ENCODE measurements at regions not wholly inside any gene's neighbourhood (a gene's known extent, or its start where the extent isn't known, plus 50 kb on each side); places are given as distances from the start of the nearest gene placed in this dataset.
"Not testable (repeated sequence)": the region's sequence is repeated elsewhere in the genome, so short reads cannot be mapped to it uniquely, and the experiment has no call there.

DNA sequence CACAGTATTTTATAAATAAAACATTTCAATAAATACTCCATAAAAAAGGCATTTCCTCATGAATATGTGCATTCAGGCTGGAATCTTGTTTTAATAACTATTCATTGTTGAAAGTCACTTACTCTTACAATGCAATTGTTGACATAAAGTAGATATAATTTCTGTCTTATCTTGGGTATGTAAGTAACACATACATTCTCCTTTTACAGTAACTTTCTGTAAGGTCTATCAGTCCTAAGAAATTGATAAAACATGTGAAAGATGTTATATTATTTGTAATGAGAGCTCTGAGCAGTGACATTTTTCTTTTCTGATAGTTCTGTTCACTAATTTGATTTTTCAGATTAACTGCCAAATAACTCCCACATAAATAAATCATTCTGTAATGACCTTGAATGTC, 1249.2 kb downstream of the STIM2 start:
- no peaks in the 10 kb centered on the region for H3K36me3 Mint-ChIP-seq (ENCODE audit: low read depth)
- CTCF ChIA-PET, result no interaction called here
- DNase-seq, result no peak
- H3K9me3 Mint-ChIP-seq, result peaks cover 5% of the 10 kb centered on the region
- H3K4me3 Mint-ChIP-seq, result no peak overlapping the region
- H3K27me3 Mint-ChIP-seq (ENCODE audit: low read depth), result no peaks in the 10 kb centered on the region
- intact Hi-C loops (cut with micrococcal nuclease), result no loop called here
- no peak overlapping the region for H3K27ac Mint-ChIP-seq
- H3K4me1 Mint-ChIP-seq (ENCODE audit: low read depth), result no peaks in the 10 kb centered on the region

DNA sequence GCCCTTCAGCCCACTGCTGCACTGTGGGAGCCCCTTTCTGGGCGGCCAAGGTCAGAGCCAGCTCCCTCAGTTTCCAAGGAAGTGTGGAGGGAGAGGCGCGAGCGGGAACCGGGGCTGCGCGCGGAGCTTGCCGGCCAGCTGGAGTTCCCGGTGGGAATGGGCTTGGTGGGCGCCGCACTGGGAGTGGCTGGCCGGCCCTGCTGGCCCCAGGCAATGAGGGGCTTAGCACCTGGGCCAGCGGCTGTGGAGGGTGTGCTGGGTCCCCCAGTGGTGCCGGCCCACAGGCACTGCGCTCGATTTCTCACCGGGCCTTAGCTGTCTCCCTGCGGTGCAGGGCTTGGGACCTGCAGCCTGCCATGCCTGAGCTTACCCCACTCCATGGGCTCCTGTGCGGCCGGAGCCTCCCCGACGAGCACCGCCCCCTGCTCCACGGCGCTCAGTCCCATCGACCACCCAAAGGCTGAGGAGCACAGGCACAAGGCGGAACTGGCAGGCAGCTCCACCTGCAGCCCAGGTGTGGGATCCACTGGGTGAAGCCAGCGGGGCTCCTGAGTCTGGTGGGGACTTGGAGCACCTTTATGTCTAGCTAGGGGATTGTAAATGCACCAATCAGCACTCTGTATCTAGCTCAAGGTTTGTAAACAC, 1252.2 kb downstream of the STIM2 start:
- DNase-seq; intact Hi-C loops (cut with micrococcal nuclease); CTCF ChIA-PET; H3K4me3 Mint-ChIP-seq; H3K4me1 Mint-ChIP-seq (ENCODE audit: low read depth); H3K27me3 Mint-ChIP-seq (ENCODE audit: low read depth); H3K36me3 Mint-ChIP-seq (ENCODE audit: low read depth); H3K27ac Mint-ChIP-seq: not testable (repeated sequence)
- peaks cover 18% of the 10 kb centered on the region for H3K9me3 Mint-ChIP-seq

DNA sequence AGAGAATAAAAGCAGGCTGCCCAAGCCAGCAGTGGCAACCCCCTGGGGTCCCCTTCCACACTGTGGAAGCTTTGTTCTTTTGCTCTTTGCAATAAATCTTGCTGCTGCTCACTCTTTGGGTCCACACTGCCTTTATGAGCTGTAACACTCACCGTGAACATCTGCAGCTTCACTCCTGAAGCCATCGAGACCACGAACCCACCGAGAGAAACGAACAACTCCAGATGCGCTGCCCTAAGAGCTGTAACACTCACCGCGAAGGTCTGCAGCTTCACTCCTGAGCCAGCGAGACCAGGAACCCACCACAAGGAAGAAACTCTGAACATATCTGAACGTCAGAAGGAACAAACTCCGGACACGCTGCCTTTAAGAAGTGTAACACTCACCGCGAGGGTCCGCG, 1252.9 kb downstream of the STIM2 start:
- DNase-seq; CTCF ChIA-PET; intact Hi-C loops (cut with micrococcal nuclease); H3K27ac Mint-ChIP-seq; H3K27me3 Mint-ChIP-seq (ENCODE audit: low read depth); H3K4me1 Mint-ChIP-seq (ENCODE audit: low read depth); H3K4me3 Mint-ChIP-seq; H3K36me3 Mint-ChIP-seq (ENCODE audit: low read depth): not testable (repeated sequence)
- H3K9me3 Mint-ChIP-seq, result peaks cover 21% of the 10 kb centered on the region

DNA sequence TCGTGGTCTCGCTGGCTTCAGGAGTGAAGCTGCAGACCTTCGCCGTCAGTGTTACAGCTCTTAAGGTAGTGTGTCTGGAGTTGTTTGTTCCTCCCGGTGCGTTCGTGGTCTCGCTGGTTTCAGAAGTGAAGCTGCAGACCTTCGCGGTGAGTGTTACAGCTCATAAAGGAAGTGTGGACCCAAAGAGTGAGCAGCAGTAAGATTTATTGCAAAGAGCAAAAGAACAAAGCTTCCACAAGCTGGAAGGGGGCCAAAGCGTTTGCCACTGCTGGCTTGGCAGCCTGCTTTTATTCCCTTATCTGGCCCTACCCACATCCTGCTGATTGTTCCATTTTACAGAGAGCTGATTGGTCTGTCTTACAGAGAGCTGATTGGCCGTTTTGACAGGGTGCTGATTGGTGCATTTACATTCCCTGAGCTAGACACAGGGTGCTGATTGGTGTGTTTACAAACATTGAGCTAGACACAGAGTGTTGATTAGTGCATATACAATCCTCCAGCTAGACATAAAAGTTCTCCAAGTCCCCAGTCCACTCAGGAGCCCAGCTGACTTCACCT, 1256.0 kb downstream of the STIM2 start:
- H3K27ac Mint-ChIP-seq; H3K36me3 Mint-ChIP-seq (ENCODE audit: low read depth); intact Hi-C loops (cut with micrococcal nuclease); DNase-seq; CTCF ChIA-PET; H3K4me3 Mint-ChIP-seq; H3K4me1 Mint-ChIP-seq (ENCODE audit: low read depth); H3K27me3 Mint-ChIP-seq (ENCODE audit: low read depth): not testable (repeated sequence)
- peaks cover 21% of the 10 kb centered on the region for H3K9me3 Mint-ChIP-seq

DNA sequence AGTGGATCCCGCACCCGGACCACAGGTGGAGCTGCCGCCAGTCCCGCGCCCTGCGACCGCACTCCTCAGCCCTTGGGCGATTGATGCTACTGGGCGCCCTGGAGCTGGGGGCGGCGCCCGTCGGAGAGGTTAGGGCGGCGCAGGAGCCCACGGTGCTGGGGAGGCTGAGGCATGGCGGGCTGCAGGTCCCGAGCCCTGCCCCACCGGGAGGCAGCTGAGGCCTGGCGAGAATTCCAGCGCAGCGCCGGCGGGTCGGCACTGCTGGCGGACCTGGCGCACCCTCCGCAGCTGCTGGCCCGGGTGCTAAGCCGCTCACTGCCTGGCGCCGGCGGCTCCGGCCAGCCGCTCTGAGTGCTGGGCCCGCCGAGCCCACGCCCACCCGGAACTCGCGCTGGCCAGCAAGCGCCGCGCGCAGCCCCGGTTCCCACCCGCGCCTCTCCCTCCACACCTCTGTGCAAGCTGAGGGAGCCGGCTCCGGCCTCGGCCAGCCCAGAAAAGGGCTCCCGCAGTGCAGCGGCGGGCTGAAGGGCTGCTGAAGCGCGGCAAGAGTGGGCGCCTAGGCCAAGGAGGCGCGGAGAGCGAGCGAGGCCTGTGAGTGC, 1256.5 kb downstream of the STIM2 start:
- no peak overlapping the region for H3K4me3 Mint-ChIP-seq
- H3K9me3 Mint-ChIP-seq, result peaks cover 21% of the 10 kb centered on the region
- H3K36me3 Mint-ChIP-seq (ENCODE audit: low read depth), result peaks cover 2% of the 10 kb centered on the region
- no peak for DNase-seq
- H3K27me3 Mint-ChIP-seq (ENCODE audit: low read depth), result no peaks in the 10 kb centered on the region
- H3K4me1 Mint-ChIP-seq (ENCODE audit: low read depth), result no peaks in the 10 kb centered on the region
- intact Hi-C loops (cut with micrococcal nuclease), result no loop called here
- CTCF ChIA-PET, result no interaction called here
- no peak overlapping the region for H3K27ac Mint-ChIP-seq

DNA sequence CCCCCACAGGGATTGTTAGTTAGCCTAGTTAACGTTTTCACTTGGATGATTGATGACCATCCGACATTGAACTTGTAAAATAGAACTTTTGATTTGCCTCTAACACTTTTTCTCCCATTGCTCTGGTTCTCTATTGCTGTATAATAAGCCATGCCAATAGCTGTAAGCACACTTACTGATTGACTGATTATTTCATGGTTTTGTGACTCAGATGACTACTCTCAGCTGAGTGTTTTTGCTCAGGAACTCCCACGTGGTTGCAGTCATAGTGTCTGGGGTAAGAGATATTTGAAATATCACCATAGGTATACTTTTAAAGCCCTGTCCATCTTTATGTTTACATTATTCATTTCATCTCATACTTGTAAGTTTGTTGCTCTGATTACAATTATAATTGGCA, 1285.5 kb downstream of the STIM2 start:
- Mint-ChIP-seq H3K9me3 (peaks cover 4% of the 10 kb centered on the region), H3K27ac (no peak overlapping the region), H3K36me3 (ENCODE audit: low read depth) (no peaks in the 10 kb centered on the region), H3K27me3 (ENCODE audit: low read depth) (no peaks in the 10 kb centered on the region), H3K4me3 (no peak overlapping the region), H3K4me1 (ENCODE audit: low read depth) (no peaks in the 10 kb centered on the region)
- DNase-seq, result no peak
- intact Hi-C loops (cut with micrococcal nuclease), result no loop called here
- CTCF ChIA-PET, result no interaction called here

DNA sequence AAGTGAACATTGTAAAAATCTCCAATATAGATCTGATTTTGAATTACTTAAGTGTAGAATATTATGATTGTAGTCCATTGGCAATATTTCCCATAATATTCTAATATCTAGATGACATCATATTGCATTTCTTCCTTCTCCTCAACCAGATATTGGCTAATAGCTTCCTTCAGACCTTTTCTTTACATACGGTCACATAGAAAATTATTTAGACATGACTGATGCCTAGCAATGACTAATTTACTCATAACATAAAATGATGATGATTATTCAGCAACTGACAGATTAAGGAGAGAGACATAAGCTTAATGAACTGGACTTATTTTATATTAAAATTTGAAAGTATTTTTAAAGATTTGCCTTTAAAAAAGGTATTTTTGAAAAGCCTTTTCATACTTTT, 1287.6 kb downstream of the STIM2 start:
- intact Hi-C loops (cut with micrococcal nuclease), result no loop called here
- H3K36me3 Mint-ChIP-seq (ENCODE audit: low read depth), result no peaks in the 10 kb centered on the region

DNA sequence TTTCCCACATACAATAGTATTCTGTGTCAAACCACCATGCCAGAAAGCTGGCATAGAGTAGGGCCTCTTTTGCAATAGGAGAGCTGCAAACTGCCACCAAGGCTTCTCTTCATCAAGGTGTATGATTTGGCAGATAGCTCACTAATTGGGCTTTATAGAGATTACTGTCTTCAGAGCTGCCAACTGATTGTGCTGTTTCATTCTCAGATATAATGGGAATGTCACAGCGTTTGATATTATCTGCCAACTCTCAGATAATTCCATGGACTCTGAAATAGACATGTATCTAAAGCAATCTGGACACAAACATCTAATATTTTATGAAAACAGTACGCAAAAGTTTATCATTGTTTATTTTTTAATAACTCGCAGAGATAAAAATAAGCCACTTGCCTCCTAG, 1289.1 kb downstream of the STIM2 start:
- H3K27me3 Mint-ChIP-seq (ENCODE audit: low read depth), result no peaks in the 10 kb centered on the region
- H3K4me3 Mint-ChIP-seq, result no peak overlapping the region
- CTCF ChIA-PET, result no interaction called here
- intact Hi-C loops (cut with micrococcal nuclease), result no loop called here
- H3K27ac Mint-ChIP-seq, result no peak overlapping the region
- no peaks in the 10 kb centered on the region for H3K36me3 Mint-ChIP-seq (ENCODE audit: low read depth)
- no peak for DNase-seq
- no peaks in the 10 kb centered on the region for H3K4me1 Mint-ChIP-seq (ENCODE audit: low read depth)
- peaks cover 1% of the 10 kb centered on the region for H3K9me3 Mint-ChIP-seq

More for the DNA sequence above, 1287.6 kb downstream of the STIM2 start:
- Mint-ChIP-seq H3K9me3 (peaks cover 3% of the 10 kb centered on the region), H3K27me3 (ENCODE audit: low read depth) (no peaks in the 10 kb centered on the region), H3K4me3 (no peak overlapping the region), H3K4me1 (ENCODE audit: low read depth) (no peaks in the 10 kb centered on the region), H3K27ac (no peak overlapping the region)
- DNase-seq, result no peak
- CTCF ChIA-PET, result no interaction called here

DNA sequence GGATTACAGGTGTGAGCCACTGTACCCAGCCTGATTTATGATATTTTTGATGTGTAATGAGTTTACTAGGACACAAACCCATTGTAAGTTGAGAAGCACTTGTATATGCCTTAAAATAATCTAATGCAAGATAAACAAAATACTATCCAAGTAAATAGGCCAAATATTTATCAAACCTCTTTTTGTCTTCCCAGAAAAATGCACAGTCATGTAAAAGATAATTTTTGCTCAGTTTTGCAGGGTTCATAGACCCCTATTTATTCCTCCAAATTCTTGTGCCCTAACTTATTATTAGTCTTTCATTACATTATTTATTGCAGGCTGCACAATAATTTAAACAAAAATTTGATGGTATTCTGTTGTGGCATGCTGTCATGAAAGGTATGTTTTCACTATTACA, 1290.7 kb downstream of the STIM2 start:
- CTCF ChIA-PET, result no interaction called here

DNA sequence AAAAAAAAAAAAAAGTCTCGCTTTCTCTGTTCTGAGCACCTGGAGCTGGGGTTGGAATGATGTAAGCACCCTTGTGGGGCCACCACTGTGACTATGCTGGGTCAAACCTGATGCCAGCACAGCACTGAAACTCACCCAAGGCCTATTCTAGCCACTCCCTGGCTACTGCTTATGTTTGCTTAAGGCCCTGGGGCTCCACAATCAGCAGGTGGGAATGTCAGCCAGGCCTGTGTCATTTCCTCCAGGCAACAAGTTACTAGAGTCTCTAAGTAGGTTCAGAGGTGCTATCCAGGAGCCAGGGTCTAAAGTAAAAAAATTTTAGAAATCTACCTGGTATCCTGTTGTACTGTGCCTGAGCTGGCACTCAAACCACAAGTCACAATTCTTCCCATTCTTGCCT, 1306.8 kb downstream of the STIM2 start:
- Mint-ChIP-seq H3K27ac (no peak overlapping the region), H3K4me3 (no peak overlapping the region), H3K4me1 (ENCODE audit: low read depth) (no peaks in the 10 kb centered on the region), H3K9me3 (no peaks in the 10 kb centered on the region), H3K36me3 (ENCODE audit: low read depth) (no peaks in the 10 kb centered on the region), H3K27me3 (ENCODE audit: low read depth) (no peaks in the 10 kb centered on the region)
- CTCF ChIA-PET, result no interaction called here
- intact Hi-C loops (cut with micrococcal nuclease), result no loop called here
- DNase-seq, result no peak

More for the DNA sequence above, 1290.7 kb downstream of the STIM2 start:
- Mint-ChIP-seq H3K9me3 (peaks cover 1% of the 10 kb centered on the region), H3K27ac (no peak overlapping the region), H3K4me1 (ENCODE audit: low read depth) (no peaks in the 10 kb centered on the region), H3K27me3 (ENCODE audit: low read depth) (no peaks in the 10 kb centered on the region), H3K4me3 (no peak overlapping the region), H3K36me3 (ENCODE audit: low read depth) (no peaks in the 10 kb centered on the region)
- intact Hi-C loops (cut with micrococcal nuclease), result no loop called here
- no peak for DNase-seq

DNA sequence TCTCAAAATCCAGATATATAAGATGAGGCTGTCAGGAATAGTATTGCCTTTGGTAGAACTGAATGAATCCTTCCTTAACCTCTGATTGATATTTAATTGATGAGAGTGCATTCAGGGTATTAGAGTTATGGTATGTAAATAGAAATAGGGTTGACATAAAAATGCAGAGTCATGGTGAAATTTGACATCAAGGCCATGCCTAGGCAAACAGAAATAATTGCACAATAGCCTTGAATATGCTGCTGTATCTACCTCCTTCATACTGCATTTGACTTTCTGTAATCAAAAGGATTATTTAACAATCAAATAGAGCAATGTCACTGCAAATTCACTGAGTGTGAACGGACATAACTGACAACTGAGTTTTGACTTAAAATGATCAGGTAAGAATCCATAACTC, 1316.3 kb downstream of the STIM2 start:
- intact Hi-C loops (cut with micrococcal nuclease), result no loop called here
- peaks cover 6% of the 10 kb centered on the region for H3K9me3 Mint-ChIP-seq
- H3K27ac Mint-ChIP-seq, result no peak overlapping the region
- H3K27me3 Mint-ChIP-seq (ENCODE audit: low read depth), result no peaks in the 10 kb centered on the region
- H3K4me1 Mint-ChIP-seq (ENCODE audit: low read depth), result no peaks in the 10 kb centered on the region
- DNase-seq, result no peak
- H3K36me3 Mint-ChIP-seq (ENCODE audit: low read depth), result no peaks in the 10 kb centered on the region
- CTCF ChIA-PET, result no interaction called here
- no peak overlapping the region for H3K4me3 Mint-ChIP-seq

DNA sequence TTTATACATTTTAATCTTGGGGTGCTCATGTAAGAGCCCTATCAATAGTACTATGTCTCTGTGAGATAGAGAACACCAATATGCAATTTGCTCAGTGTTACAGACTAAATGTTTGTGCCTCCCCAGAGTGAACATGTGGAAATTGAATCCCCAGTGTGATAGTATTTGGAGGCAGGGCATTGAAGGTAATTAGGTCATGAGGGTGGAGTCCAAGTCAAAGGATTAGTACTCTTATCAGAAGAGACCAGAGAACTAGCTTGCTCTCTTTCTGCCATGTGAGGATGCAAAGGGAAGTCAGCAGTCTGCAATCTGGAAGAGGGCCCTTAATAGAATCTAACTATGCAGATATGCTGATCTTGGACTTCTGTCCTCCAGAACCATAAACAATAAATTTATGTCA, 1317.0 kb downstream of the STIM2 start:
- Mint-ChIP-seq H3K4me1 (ENCODE audit: low read depth) (no peaks in the 10 kb centered on the region), H3K9me3 (peaks cover 6% of the 10 kb centered on the region), H3K27ac (no peak overlapping the region), H3K36me3 (ENCODE audit: low read depth) (no peaks in the 10 kb centered on the region), H3K4me3 (no peak overlapping the region), H3K27me3 (ENCODE audit: low read depth) (no peaks in the 10 kb centered on the region)
- CTCF ChIA-PET, result no interaction called here
- intact Hi-C loops (cut with micrococcal nuclease), result no loop called here
- DNase-seq, result no peak

DNA sequence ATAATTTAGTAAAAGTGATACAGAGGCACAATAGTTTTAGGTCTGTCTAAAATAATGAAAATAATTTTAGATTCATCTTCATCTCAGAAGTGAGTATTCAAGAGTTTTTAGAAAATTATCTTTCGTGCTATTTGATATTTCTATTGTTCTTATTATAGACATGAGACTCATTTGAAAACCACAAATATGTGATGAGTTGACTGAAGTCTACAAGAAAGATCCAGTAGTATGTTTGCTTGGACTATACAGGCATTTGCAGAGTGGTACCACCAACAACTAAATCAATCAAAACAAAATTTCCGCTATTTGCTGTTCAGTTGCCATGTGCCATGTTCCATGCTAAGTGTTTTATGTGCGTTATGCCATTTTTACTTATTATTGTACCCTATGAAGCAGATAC, 1318.5 kb downstream of the STIM2 start:
- DNase-seq, result no peak

More for the DNA sequence above, 1318.5 kb downstream of the STIM2 start:
- CTCF ChIA-PET, result no interaction called here
- no peaks in the 10 kb centered on the region for H3K36me3 Mint-ChIP-seq (ENCODE audit: low read depth)
- H3K27ac Mint-ChIP-seq, result no peak overlapping the region
- intact Hi-C loops (cut with micrococcal nuclease), result no loop called here
- H3K9me3 Mint-ChIP-seq, result peaks cover 10% of the 10 kb centered on the region
- H3K4me3 Mint-ChIP-seq, result no peak overlapping the region
- no peaks in the 10 kb centered on the region for H3K4me1 Mint-ChIP-seq (ENCODE audit: low read depth)
- H3K27me3 Mint-ChIP-seq (ENCODE audit: low read depth), result no peaks in the 10 kb centered on the region
